Epithelial cell of proximal tubule (primary cell): ENCODE measurements at regions not wholly inside any gene's neighbourhood (a gene's known extent, or its start where the extent isn't known, plus 50 kb on each side); places are given as distances from the start of the nearest gene placed in this dataset.

Experiments used
- DNase-seq: peaks from one replicate; pipeline ENCODE4 v3.0.0-alpha.2; 2011; ENCODE audit warnings: low read depth
- H3K4me3 ChIP-seq: 2 replicates; pipeline ENCODE4 v1.5.1; 2011; ENCODE audit warnings: low read depth, mild to moderate bottlenecking, low read length
- TF ChIP-seq, protein P1 (sequence below): conservative IDR thresholded peaks from 2 replicates; pipeline ENCODE4 v1.5.1; 2012; ENCODE audit warnings: low read depth, mild to moderate bottlenecking, low read length

DNA sequence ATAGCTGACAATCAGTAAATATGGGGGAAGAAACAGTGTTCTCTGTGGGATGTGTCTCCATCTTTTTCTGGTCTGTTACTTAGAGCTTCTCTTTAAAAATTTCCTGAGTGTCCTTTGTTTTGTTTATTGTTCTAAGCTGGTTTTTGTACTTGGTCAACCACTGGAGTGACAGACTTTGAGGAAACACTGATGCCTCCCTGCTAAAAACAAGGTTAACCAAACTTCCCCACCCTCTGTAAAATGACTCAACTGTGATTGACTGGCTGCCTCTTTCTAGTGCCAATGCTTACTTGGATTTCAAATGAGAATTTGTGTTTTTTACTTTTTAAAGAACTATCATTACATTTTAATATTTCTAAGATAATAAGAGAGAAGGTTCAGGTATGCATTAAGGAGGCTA lies 65.1 kb upstream of the SPINK5 start:
- TF ChIP-seq, protein P1, sequence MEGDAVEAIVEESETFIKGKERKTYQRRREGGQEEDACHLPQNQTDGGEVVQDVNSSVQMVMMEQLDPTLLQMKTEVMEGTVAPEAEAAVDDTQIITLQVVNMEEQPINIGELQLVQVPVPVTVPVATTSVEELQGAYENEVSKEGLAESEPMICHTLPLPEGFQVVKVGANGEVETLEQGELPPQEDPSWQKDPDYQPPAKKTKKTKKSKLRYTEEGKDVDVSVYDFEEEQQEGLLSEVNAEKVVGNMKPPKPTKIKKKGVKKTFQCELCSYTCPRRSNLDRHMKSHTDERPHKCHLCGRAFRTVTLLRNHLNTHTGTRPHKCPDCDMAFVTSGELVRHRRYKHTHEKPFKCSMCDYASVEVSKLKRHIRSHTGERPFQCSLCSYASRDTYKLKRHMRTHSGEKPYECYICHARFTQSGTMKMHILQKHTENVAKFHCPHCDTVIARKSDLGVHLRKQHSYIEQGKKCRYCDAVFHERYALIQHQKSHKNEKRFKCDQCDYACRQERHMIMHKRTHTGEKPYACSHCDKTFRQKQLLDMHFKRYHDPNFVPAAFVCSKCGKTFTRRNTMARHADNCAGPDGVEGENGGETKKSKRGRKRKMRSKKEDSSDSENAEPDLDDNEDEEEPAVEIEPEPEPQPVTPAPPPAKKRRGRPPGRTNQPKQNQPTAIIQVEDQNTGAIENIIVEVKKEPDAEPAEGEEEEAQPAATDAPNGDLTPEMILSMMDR = no peak
- no peak for DNase-seq
- no peak overlapping the region for H3K4me3 ChIP-seq

DNA sequence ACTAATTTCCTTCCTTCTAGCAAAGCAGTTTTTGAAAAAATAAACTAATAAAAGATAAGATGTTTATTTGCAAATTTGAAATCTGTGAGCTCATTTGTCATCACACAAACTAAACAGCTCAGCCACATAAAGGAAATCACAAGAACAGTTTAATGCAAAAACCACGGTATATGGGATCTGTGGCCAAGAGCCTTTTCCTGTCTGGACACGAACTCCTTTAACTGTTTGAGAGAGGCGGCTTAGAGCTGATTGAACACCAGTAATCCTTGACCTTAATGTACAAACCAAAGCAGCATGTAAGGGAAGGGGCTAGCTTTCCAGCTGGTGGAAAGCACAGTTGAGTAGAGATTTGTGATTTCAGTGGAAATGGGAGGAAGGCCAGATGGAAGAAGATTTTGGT lies 66.3 kb upstream of the SPINK5 start:
- DNase-seq = no peak
- TF ChIP-seq, protein P1 = no peak
- H3K4me3 ChIP-seq = no peak overlapping the region

DNA sequence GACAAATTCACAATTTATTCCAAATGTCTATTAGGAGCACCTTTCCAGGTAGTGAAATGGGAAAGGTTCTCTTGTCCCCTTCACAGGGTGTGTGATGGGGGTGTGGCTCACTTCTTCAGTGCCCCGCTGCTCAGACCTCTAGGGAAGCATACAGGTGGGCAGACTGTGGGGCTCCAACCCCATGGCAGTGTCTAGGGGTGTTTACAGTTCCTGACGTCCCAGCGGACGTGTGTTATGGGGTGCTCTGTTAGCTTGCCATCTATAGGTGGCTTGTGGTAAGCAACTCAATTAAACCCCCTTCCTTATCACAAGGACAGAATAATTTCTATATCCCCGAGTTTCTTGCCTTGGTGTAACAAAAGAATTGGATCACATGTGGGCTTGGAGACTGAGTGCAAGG lies 67.4 kb upstream of the SPINK5 start:
- H3K4me3 ChIP-seq = no peak overlapping the region
- TF ChIP-seq, protein P1 = no peak
- DNase-seq = no peak

DNA sequence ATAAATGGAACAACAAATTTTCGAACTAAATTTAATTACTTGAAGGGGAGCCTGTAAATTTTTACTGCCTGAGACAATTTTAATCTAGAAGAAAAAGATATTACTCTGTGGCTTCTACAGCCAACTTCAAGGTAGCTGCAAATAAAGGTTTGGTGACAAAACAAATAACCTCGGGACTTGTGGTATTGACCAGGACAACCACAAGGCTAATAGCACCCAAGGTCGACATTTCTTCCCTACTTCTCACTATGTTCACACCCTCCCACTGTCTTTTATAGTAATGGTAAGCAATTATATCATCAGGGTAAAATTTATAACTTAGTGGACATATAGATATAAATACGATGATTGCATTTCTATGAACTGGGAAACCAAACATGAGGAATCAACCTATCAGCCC lies 67.9 kb upstream of the SPINK5 start:
- DNase-seq = no peak
- TF ChIP-seq, protein P1 = no peak
- no peak overlapping the region for H3K4me3 ChIP-seq

DNA sequence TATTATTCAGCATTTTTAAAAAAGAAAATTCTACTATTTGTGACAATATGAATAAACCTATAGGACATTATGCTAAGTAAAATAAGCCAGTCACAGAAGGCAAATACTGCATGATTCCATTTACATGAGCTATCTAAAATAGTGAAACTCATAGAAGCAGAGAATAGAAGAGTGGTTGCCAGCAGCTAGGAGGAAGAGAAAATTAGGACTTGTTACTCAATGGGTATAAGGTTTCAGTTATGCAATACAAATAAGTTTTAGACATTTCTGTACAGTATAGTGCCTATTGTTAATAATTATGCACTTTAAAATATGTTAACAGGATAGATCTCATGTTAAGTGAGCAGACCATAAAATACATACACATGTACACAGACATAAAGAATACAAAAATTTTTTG lies 73.8 kb upstream of the SPINK5 start:
- no peak for DNase-seq
- TF ChIP-seq, protein P1 = no peak
- no peak overlapping the region for H3K4me3 ChIP-seq

DNA sequence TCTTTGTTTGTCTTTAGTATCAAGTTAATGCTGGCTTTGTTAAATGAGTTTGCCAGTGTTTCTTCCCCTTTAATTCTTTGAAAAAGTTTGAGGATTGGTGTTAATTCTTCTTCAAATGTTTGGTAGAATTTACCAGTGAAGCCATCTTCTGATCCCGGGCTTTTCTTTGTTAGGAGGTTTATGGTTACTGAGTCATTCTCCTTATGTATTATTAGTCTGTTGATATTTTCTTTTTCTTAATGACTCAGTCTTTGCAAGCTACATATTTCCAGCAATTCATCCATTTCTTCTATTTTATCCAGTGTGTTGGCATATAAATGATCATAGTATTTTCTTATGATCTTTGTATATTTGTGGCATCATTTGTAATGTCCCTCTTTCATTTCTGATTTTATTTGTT lies 74.5 kb upstream of the SPINK5 start:
- TF ChIP-seq, protein P1 = no peak
- H3K4me3 ChIP-seq = no peak overlapping the region
- no peak for DNase-seq

DNA sequence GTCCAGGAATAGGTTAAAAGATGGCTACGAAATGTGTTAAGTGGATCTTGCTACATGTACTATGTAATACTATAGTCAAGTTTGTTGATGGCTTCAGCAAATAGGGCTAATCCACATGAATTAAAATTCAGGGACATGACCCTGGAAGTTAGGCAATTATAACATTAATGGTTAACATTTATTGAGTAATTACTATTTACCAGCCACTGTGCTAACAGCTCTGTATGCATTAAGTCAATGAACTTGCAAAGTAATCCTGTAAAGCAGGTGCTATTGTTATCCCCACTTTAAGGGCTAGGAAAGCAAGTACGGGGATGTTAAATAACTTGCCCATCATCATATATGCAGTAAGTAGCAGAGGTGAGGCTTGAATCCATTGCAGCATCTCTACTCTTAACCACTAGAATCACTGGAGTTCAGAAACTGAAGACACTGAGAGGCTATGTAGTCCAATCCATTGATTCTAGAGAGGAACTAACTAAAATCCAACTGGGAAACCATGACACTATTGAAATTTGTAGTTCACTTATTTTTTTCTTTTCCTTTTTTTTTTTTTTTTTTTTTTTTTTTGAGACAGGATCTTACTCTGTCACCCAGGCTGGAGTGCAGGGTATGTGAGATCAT lies 77.5 kb upstream of the SPINK5 start:
- DNase-seq = peak; percentile 6
- H3K4me3 ChIP-seq = no peak overlapping the region
- TF ChIP-seq, protein P1 = no peak
